GM12891 (cell line): ENCODE measurements at regions not wholly inside any gene's neighbourhood (a gene's known extent, or its start where the extent isn't known, plus 50 kb on each side); places are given as distances from the start of the nearest gene placed in this dataset.

Experiments used
- POLR2A ChIP-seq: IDR thresholded peaks from 2 replicates; pipeline ENCODE4 v1.6.1; 2011; ENCODE audit warnings: low read depth, low read length, control low read depth
- POLR2AphosphoS5 ChIP-seq: IDR thresholded peaks from 2 replicates; pipeline ENCODE4 v1.6.1; 2011; ENCODE audit warnings: low read depth, low read length, control low read depth
- SPI1 ChIP-seq: IDR thresholded peaks from 2 replicates; pipeline ENCODE4 v1.6.1; 2011; ENCODE audit warnings: low read depth, low read length, control low read depth

DNA sequence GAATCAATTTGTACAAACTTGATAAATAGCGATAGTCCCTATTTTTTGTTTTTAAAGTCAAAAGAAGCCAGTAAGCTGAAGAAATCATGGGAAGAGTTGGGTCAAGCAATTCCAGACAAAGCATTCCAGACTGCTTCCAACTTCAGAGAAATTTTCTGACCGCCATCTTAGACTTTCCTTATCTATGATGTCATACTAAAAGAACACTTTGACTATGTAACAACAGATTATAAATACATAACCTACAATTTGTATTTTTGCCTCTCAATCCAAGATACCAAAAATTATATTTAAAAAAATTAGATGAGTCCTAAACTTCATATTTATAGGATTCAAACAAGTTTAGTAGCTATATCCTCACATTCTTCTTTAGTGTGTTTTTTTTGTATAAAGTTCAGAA lies 286.2 kb upstream of the KCNH8 start:
- no peak for TF ChIP-seq POLR2A
- no peak for TF ChIP-seq POLR2AphosphoS5
- TF ChIP-seq SPI1, result no peak
